NB4 (cell line): ENCODE measurements at regions not wholly inside any gene's neighbourhood (a gene's known extent, or its start where the extent isn't known, plus 50 kb on each side); places are given as distances from the start of the nearest gene placed in this dataset.

Experiments
- CTCF ChIP-seq: IDR thresholded peaks from one replicate; pipeline ENCODE4 v1.5.1; 2012; ENCODE audit warnings: low read depth, low read length
- POLR2A ChIP-seq: IDR thresholded peaks from 2 replicates; pipeline ENCODE4 v1.6.1; 2011; ENCODE audit warnings: mild to moderate bottlenecking; ENCODE audit not compliant: insufficient read length; ENCODE audit errors: extremely low read depth

GRCh38 chr7:108805808-108806397, 236.2 kb downstream of the DNAJB9 start:
- TF ChIP-seq CTCF (peak; percentile 71), POLR2A (no peak)
